ENCODE measurements at regions not wholly inside any gene's neighbourhood (a gene's known extent, or its start where the extent isn't known, plus 50 kb on each side); places are given as distances from the start of the nearest gene placed in this dataset.
A peak's percentile ranks its signal among the peaks of the same experiment; 100 is the strongest.
"Not testable (repeated sequence)": the region's sequence is repeated elsewhere in the genome, so short reads cannot be mapped to it uniquely, and the experiment has no call there.

DNA sequence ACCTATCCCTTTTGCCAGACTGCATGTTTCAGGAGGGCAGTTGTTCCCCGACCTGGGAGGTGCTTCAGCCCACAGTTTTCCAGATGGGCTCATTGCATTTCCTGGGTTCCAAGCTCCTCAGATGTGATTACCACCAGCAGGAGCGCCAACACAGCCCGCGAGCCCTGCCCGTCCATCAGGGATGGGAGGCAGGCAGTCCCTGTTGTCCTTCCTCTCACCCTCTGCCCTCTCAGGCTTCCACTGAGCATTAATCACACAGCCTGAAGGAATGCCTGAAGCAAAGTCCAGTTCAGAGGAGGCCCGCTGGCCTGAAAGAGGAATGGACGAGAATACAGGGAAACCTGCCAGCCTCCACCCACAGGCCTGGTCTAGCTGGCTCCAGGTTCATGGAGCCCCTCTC, 256.3 kb upstream of the SDK2 start:
- DNase-seq: peak in 2 of 42 donors; percentile 24
- intact Hi-C loops (cut with DNase I): no loop called here

DNA sequence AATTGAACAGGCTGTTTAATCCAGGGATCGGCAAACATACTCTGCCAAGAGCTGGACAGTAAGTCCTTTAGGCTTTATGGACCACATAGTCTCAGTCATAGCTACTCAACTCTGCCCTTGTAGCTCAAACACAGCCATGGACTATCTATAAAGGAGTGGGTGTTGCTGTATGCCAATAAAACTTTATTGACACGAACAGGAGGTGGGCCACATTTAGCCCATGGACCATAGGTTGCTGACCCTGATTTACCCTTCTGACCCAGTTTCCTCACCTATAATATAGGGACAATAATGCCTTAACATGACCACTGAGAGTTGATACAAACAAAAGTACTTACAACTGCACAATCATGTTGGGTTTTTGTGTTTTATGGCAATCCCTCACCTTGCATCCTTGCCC, 257.0 kb upstream of the SDK2 start:
- DNase-seq: peak in 1 of 42 donors; percentile 20
- intact Hi-C loops (cut with DNase I): no loop called here

DNA sequence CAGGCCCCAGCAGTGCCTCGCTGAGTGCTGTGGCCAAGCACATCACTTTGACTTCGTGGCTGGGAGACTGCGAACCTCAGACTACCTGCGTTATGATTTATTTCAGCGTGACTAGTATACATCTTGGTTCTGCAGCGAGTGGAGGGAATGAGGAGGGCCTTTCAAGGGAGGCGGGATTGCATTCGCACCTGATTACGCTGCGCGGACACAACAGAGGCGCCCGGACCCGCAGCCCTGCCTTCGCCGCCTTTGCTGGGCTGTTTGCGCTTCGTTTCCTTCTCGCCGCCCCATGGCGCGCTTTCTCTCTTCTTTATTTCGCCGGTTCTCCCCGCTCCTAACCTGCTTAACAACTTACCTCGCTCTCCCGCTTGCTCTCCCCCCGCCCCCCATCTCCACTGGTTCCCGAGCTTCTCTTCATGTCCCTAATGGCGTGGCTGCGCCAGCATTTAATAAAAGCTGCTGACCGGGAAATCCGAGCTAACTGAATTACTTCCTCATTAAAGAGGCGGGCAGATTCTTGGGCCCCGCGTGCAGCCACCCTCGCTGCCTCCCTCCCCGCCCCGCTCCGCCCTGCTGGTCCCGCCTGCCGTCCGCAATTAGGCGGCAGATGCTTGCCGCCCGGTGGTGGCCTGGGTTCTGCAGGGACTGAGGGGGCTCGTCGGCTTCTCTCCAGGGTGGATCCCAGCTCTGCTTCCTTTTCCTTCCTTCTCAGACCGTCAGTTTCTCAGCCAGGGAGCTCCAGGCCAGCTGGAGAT, 257.6 kb upstream of the SDK2 start:
- peak in 24 of 42 donors; percentile 6 to 51 (median 26) for DNase-seq
- intact Hi-C loops (cut with DNase I): no loop called here

DNA sequence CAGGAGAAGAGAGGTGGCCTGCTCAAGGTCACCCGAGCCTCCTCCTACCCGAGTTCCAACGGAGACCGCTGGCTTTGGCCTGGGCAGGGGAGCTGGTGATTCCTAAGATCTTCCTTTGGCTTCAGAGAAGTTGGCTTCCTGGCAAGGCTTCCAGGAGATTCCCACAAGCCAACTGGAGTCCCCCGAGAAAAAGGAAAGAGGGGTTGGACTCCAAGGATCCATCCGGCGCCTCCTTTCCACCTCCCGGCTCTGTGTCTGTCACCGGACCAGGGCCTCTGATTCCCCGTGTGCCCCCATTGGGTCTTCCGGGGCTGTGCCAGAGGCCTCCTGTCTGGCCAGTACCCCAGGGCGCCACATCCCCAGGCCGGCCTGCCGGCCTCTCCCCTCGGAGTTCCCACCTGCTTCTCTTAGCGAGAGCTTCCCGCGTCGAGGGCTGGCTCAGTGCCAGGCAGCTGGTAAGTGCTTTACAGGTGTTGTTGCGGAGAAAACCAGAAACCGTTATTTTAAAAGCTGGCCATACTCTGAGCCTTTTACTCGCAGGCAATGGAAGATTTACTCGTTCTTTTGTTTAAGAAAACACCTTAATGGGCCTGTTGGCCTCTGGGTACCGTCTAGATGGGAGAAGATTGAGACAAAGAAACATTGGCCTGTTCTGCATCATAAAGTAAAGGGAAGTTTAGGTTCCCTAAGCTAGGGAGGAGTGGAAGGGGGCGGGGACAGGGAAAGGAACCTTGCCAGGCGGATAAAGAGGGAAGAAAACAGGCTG, 258.4 kb upstream of the SDK2 start:
- peak in 1 of 42 donors; percentile 40 for DNase-seq
- intact Hi-C loops (cut with DNase I): no loop called here

DNA sequence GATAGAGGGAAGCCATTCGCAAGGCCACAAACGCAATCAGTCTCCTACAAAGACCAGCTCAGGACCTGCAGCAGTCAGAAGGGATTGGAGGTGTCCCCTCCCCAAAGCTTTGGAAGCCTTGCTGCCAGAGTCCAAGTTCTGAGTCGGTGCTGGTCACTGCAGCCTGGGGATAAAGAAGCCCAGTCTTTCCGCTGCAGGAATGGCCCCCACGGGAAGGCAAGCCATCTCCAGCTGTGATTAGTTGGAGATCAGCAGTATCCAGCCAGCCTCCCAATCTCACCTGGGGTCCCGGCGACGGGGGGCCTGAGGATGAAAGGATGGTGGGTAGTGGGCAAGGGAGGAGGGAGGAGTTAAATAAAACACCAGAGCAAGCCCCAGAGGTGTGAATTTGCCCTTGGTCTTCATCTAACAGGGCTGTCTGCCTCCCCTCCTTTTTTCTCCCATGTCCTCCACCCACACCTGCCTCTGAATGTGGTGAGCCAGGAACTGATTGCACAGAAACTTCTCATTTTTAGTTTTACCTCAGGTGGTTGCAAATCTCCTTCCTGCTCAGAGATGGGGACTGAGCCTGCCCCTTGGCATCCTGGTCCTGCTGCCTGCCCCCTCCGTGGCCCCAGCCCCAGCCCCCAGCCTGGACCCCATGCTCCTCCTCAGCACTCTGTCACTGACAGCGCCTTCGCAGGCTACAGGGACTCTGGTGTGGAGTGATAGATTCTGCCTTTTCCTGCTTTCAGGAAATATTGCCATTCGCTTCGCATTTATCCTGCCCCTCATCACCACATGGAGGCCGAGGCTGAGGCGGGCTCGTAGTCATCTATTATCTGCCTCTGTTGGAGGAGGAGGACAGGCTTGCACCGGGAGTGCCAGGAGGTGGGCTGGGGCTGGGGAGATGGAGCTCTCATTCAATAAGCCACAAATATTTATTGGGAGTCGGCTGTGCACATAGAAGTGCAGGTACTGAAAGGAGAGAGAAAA, 262.9 kb upstream of the SDK2 start:
- peak in 2 of 42 donors; percentile 8 to 31 for DNase-seq
- intact Hi-C loops (cut with DNase I): no loop called here

DNA sequence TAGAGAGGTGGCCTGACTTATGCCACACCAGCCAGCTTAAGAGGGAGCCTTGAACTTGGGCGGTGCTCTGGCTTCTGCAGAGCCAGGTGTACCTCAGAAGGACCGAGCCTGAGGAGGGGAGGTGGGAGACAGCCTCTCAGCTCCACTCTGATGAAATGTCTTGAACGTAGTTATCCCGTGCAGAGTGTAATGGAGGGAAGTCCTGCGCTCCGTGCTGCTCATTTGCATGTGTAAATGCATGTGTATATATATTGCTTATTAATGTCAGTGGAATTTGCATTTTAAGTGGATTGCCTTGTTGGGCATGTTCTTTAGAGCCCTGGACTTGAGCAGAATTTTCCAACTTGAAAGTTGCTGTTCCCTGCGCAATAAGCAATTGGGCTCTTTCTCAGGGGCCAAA, 264.9 kb upstream of the SDK2 start:
- intact Hi-C loops (cut with DNase I): no loop called here
- DNase-seq: peak in 1 of 42 donors; percentile 5

DNA sequence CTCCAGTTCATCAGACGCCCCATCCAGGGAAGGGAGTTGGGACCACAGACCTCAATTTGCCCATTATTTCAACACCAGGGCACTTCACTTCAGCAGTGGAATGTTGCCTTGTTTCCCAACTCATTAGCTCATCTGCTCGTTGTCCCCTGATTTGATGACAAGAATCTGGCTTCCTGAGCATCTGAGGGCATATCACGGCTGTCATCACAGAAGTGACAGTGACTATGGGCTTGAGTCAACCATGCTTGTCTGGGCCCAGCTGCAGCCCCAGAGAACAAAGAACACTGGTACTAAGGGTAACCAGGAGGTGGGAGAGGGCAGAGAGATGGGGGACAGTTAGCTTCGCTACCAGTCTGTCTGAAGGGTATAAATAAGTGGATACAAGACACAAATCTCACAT, 266.0 kb upstream of the SDK2 start:
- intact Hi-C loops (cut with DNase I): no loop called here
- DNase-seq: peak in 28 of 42 donors; percentile 9 to 75 (median 36)

DNA sequence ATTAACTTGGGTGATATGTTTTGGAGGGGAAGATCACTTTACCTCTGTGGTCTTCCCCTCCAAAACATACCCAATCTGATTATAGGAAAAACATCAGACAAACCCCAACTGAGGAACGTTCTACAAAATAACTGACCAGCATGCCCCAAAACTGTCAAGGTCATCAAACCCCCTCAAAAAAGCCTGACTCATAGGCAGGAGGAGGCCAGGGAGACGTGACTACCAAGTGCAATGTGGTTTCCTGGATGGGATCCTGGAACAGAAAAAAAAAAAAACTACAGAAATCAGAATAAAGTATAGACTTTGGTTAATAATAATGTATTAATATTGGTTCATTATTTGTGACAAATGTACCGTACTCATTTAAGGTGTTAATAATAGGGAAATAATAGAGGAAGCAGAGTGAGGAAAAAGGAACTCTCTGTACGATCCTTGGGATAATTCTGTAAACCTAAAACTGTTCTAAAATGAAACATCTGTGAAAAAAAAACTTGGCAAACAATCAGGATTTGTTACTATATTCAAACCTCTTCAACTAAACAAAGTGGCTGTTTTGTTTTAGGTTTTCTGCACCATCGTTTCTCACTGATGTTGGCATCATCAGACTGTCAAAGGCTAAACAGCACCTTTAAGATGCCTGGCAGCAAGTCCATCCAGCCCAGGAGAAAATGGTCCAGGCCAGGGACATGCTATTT, 266.7 kb upstream of the SDK2 start:
- DNase-seq: no peak
- intact Hi-C loops (cut with DNase I): no loop called here

DNA sequence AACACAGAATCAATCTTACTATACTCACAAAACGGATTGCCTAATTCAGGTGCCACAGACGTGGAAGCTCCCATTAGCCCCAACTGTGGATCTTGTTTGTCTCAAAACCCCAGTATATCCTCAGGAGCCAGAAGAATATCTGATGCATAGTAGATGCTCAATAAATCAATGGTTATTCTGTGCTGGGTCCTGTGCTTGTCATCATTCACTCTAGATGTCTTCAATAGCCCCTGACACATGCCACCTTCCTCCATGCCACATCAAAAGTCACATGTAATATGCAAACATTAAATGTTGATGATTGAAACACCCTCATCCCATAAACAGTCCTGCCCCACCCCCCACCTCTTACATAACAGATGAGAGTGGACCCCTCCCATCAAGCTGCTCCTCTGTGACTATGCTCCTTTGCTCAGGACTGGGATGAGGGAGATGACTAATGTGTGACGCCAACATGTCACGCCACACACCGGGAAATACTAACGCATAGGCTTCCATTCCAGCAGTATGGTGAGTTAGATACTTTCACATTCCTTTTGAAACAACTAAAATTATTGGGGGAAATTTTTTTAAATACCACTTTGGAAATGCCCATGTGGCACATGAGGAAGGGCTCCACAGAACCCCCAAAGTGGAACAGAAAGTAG, 267.6 kb upstream of the SDK2 start:
- intact Hi-C loops (cut with DNase I): no loop called here
- DNase-seq: no peak

DNA sequence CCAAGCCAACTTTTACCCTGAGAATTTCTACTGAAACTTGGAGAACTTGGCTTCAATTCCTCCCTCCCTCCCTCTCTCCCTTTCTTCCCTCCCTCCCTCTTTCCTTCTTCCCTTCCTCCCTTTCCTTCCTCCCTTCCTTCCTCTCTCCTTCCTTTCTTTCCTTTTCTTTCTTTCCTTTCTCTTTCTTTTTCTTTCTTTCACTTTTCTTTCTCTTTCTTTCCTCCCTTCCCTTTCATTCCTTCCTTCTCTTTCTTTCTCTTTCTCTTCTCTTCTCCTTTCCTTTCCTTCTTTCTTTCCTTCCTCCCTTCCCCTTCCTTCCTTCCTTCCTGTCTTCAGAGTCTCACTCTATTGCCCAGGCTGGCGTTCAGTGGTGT, 268.1 kb upstream of the SDK2 start:
- no peak for DNase-seq
- intact Hi-C loops (cut with DNase I): no loop called here

DNA sequence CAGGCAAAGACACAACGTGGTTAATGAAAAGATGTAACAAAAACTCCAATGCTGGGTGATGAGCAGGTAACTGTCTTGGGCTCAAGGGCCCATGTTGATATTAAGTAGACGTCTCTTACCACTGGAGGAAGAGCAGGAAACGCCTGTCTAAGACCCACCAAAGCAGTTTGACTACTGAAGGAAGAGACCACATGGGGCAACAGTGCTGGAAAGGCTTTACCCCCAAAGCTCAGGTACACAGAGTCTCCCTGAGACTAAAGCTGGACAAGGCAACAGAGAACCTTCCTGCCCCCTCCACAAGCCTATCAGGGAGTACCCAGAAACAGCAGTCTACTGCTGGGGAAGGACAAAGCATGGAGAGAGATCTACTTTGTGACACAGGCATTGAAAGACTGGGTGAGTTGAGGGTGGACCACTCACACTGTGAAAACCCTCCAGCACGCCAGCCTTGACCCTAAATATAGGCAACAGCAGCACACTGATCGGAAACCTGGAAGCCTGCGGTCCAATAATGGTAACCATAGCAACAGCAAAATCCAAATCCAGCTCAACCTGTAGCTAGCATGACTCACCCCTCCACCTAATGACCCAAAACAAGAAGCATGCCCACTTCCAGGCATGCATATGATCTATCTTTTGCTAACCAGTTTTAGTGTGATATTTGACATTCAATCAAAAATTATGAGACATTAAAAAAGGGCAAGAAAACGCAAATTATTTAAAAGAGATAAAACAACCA, 270.5 kb upstream of the SDK2 start:
- DNase-seq: no peak

DNA sequence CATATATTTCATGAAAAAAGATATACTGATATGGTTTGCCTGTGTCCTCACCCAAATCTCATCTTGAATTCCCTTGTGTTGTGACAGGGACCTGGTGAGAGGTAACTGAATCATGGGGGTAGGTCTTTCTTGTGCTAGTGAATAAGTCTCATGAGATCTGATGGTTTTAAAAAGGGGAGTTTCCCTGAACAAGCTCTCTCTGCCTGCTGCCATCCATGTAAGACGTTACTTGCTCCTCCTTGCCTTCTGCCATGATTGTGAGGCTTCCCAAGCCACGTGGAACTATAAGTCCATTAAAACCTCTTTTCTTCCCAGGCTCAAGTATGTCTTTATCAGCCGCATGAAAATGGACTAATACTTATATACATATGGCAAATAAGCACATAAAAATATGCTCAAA, 274.8 kb upstream of the SDK2 start:
- intact Hi-C loops (cut with DNase I); DNase-seq: not testable (repeated sequence)

More for the DNA sequence above, 270.5 kb upstream of the SDK2 start:
- intact Hi-C loops (cut with DNase I): no loop called here

DNA sequence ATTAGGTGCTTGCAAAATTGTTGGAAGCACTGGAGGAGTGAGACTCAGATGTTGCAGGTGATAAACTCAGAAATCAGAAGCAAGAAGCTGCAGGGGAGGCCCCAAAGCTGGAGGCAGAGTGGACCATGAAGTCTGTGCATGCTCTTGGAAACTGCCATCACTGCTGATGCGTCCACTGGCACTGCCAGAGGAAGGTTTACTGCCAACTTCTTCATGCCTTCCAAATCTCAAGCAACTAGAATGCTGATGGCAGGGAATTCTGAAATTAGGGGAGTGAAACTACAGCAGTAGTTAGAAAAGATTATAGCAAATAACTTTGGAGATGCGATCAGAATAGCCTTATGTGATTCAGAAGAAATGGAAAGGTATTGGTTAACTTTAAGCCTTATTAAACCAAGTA, 277.1 kb upstream of the SDK2 start:
- DNase-seq: no peak
- intact Hi-C loops (cut with DNase I): no loop called here

DNA sequence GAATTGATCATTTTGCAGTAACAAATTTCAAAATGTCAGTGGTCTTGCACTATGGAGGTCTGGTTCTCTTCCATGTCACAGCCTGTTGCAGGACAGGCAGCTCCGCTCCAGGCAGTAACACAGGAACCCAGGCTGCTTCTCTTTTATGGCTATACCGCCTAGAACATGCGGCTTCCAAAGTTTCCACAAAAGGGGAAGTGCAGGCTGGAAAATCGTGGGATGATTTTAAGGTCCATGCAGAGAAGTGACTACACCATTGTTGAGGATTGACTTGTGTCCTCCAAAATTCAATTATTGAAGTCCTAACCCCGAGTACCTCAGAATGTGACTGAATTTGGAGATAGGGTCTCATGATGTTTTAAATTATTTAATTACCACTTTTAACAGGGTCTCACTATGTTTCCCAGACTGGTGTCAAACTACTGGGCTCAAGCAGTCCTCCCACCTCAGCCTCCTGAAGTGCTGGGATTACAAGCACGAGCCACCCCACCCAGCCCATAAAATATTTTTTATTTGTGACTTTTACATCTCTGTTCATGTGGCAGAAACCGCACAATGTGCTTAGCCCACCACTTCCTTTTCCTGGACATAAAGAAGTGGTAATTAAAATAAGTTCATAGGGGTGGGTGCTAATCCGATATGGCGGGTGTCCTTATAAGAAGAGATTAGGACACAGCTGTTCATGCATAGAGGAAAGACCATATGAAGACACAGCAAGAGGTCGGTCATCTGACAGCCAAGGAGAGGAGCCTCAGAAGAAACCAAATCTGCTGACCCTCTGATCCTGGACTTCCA, 279.2 kb upstream of the RPL38 start:
- intact Hi-C loops (cut with DNase I): no loop called here
- peak in 1 of 42 donors; percentile 31 for DNase-seq

DNA sequence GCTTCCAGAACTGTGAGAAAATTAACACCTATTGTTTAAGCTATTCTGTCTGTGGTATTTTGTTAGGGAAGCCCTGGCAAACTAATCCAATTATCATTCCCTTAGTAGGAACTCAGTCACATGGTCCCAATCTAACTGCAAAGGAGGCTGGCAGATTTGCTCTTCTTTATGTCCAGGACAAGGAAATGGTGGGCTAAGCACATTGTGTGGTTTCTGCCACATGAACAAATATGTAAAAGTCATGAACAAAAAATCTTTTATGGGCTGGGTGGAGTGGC, 278.6 kb upstream of the RPL38 start:
- intact Hi-C loops (cut with DNase I): no loop called here
- no peak for DNase-seq

DNA sequence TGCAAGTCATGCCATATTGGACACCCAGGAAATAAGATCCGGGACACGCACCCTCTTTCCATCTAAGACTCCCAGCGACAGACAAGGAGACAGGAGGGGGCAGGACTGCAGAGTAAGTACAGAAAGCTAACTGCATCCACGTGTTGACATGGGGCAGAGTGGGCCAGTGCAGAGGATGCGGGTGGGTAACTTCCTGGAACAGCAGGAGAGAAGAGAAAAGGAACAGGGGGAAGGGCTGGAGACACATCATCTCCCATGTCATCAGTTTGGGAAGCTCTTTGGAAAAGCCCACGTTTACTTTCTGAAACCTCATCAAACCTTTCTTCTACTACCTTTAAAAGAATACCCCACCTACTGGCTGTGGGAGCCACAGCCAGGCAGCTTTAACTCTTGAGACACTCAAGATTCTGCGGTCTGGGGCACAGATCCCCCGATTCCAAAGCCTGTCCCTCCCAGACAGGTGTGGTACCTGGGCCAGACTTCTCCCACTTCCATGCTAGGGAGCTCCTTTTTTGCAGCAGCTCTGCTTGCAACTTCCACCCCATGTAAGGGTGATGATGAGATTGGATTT, 273.5 kb upstream of the RPL38 start:
- peak in 1 of 42 donors; percentile 26 for DNase-seq
- intact Hi-C loops (cut with DNase I): no loop called here

DNA sequence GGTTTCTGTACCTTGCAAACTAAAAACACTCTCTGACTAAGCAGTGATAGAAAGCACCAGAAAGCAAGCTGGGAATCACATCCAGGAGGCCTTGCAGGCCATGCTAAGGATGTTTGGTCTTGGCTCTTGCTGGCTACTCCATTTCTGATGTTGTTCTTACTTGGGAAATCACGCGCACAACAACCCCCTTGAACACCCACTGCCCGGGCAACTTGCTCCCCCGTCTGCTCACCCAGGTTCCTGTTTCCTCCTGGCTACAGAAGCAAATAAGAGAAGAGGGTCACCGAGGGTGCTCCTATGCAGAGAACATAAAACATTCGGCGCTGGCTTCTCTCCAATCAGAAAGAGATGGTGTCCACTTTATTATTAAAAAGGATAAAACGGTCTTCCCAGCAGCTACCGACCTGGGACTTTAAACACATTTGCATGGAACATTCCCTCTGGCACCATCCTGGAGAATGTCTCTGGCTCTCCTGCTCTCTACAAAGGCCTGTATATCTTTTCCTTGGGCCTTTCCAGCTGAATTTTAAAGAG, 271.2 kb upstream of the RPL38 start:
- intact Hi-C loops (cut with DNase I): no loop called here
- DNase-seq: peak in 1 of 42 donors; percentile 20

Measured in head of caudate nucleus (tissue), 42 donors.